Fibroblast of pulmonary artery (primary cell): ENCODE measurements at regions not wholly inside any gene's neighbourhood (a gene's known extent, or its start where the extent isn't known, plus 50 kb on each side); places are given as distances from the start of the nearest gene placed in this dataset.

Experiments used
- DNase-seq: peaks from one replicate; pipeline ENCODE4 v3.0.0-alpha.2; 2010; ENCODE audit warnings: low read depth
- H3K4me3 ChIP-seq: replicated peaks from 2 replicates; pipeline ENCODE4 v1.5.1; 2011; ENCODE audit warnings: low read depth, mild to moderate bottlenecking, control low read depth, low read length, moderate library complexity
- TF ChIP-seq, protein P1 (sequence below): IDR thresholded peaks from 2 replicates; pipeline ENCODE4 v1.5.1; 2011; ENCODE audit warnings: mild to moderate bottlenecking, control low read depth, low read length, inconsistent platforms; ENCODE audit errors: missing control alignments

GRCh38 chr12:75701859-75702258, 190.4 kb upstream of the KRR1 start:
- no peak overlapping the region for H3K4me3 ChIP-seq
- TF ChIP-seq, protein P1, sequence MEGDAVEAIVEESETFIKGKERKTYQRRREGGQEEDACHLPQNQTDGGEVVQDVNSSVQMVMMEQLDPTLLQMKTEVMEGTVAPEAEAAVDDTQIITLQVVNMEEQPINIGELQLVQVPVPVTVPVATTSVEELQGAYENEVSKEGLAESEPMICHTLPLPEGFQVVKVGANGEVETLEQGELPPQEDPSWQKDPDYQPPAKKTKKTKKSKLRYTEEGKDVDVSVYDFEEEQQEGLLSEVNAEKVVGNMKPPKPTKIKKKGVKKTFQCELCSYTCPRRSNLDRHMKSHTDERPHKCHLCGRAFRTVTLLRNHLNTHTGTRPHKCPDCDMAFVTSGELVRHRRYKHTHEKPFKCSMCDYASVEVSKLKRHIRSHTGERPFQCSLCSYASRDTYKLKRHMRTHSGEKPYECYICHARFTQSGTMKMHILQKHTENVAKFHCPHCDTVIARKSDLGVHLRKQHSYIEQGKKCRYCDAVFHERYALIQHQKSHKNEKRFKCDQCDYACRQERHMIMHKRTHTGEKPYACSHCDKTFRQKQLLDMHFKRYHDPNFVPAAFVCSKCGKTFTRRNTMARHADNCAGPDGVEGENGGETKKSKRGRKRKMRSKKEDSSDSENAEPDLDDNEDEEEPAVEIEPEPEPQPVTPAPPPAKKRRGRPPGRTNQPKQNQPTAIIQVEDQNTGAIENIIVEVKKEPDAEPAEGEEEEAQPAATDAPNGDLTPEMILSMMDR, result no peak
- no peak for DNase-seq

DNA sequence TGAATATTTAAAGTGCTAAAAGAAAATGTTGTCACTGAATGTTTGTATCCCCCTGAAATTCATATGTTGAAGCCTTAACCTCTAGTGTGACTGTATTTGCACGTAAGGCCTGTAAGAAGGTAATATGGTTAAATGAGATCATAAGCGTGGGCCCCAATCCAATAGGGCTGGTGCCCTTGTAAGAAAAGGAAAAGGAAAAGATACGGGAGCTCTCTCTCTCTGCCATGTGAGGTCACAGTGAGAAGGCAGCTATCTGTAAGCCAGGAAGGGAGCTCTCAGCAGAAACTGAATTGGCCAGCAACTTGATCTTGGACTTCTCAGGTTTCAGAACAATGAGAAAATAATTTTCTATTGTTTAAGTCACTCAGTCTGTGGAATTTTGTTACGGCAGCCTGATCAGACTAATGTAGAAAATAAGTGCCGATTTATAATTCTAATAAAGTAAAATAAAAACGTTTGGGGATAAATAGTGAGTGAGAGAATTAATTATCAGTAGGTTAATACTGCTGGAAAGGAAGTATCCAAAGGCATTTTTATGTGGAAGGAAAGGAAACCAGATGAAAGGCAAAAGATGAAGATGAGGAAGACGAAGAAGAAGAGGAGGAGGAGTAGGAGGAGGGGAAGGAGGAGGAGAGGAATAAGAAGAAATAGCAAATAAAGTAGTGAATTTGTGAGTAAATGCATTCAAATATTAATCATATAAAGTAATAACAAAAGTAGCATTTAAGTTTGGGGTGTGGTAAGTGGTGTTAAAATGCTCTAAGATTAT, 188.5 kb upstream of the KRR1 start:
- peak overlapping the region; percentile 28 for H3K4me3 ChIP-seq
- DNase-seq, result peak; percentile 92
- TF ChIP-seq, protein P1, result no peak

DNA sequence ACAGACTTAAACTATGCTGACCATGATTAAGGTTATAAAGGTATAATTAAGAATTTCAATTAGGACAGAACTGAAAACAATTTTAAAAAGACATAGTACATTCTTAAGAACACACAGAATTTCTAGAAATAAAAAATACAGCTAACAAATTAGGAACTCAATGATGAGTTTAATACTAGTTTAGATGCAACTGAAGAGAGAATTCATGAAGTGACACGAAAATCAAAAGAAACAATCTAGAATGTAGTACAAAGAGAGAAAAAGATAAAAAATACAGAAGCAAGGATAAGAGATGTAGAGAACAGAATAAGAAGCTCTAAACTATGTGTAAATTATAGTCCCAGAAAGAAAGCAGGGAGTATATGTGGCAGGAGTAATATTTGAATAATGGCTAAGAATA, 187.8 kb upstream of the KRR1 start:
- no peak for DNase-seq
- H3K4me3 ChIP-seq, result no peak overlapping the region
- TF ChIP-seq, protein P1, result no peak

- TF ChIP-seq, protein P1, result no peak
- no peak for DNase-seq
- no peak overlapping the region for H3K4me3 ChIP-seq
These were observed 186.6 kb upstream of the KRR1 start for GRCh38 chr12:75698052-75698451.

DNA sequence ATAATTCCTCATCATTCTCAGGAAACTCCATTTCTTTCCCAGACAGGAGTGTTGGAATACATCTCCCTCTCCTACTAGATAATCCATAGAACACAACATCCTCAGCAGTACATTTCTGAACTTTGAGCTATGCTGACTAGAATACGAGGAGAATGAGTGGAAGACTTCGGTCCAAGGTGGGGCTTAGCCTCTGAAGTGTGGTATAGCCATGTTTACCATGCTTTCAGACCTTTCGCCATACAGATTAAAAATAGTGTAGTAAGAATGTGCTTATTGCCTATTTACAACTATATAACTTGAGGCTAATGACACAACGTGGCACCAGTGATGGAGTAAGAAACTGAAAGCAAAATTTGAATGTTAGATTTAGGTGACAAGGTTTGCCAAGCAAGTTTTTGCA, 184.5 kb upstream of the KRR1 start:
- no peak for DNase-seq
- H3K4me3 ChIP-seq, result no peak overlapping the region
- TF ChIP-seq, protein P1, result no peak

DNA sequence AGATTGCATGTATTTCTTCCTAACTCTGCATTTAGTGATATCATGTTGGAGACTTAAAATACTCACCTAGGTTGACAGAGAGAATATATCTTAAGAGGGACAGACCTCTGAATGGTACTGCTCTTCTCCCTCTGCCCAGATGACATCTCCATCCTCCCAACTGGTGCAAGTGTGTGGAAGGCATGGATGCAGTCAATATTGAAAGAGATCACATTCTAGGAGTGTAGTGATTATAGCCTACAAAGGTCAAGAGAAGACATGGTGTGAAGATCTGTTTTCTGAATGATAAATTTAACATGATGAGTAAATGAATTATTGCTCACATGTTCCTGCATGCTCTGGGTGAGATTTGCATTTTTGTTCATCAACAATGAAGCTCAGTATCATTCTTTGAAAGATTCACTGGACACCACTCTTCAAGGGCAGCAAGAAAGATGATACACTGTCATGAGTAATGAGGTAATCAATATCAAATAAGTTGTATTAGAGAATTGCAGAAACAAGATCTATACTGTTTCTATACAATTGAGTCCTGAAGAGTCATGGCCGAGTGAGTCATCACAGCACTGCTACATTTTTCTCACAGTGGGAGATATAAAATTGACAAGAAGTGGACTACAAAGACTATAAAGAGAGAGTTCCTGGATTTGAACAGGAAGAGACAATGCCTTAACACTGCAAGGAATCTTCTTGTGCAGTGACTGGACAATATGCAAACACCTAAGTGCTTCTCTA, 183.3 kb upstream of the KRR1 start:
- DNase-seq, result no peak
- TF ChIP-seq, protein P1, result no peak
- no peak overlapping the region for H3K4me3 ChIP-seq

- DNase-seq, result peak; percentile 53
- TF ChIP-seq, protein P1, result no peak
- no peak overlapping the region for H3K4me3 ChIP-seq
These were observed 181.5 kb upstream of the KRR1 start for GRCh38 chr12:75692876-75693275.
